ENCODE measurements at regions not wholly inside any gene's neighbourhood (a gene's known extent, or its start where the extent isn't known, plus 50 kb on each side); places are given as distances from the start of the nearest gene placed in this dataset.
"Not testable (repeated sequence)": the region's sequence is repeated elsewhere in the genome, so short reads cannot be mapped to it uniquely, and the experiment has no call there.

DNA sequence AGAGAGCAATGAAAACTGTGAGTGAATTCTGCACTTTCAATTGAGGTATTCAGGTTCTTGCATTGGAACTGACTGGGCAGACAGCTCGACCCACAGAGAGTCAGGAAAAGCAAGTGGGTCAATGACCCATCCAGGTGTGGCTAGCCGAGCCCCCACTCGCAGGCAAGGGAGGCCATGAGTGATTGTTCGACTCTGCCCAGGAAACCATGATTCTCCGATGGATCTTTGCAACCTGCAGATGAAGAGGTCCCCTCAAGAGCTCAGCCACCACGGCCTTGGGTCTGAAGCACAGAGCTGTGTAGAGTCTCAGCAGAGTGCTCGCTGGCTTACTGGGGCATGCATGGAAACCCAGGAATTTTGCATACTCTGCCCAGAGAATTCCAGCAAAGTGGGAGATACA is 4215.4 kb upstream of the OR11H1 start:
- TF ChIP-seq, protein P1, sequence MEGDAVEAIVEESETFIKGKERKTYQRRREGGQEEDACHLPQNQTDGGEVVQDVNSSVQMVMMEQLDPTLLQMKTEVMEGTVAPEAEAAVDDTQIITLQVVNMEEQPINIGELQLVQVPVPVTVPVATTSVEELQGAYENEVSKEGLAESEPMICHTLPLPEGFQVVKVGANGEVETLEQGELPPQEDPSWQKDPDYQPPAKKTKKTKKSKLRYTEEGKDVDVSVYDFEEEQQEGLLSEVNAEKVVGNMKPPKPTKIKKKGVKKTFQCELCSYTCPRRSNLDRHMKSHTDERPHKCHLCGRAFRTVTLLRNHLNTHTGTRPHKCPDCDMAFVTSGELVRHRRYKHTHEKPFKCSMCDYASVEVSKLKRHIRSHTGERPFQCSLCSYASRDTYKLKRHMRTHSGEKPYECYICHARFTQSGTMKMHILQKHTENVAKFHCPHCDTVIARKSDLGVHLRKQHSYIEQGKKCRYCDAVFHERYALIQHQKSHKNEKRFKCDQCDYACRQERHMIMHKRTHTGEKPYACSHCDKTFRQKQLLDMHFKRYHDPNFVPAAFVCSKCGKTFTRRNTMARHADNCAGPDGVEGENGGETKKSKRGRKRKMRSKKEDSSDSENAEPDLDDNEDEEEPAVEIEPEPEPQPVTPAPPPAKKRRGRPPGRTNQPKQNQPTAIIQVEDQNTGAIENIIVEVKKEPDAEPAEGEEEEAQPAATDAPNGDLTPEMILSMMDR (conservative IDR thresholded peaks at IDR 0.05; ENCODE audit: low read depth, low read length) = not testable (repeated sequence)
- TF ChIP-seq EZH2phosphoT487 (IDR thresholded peaks at IDR 0.05; ENCODE audit: borderline replicate concordance, low read length) = not testable (repeated sequence)
